ELR (cell line): ENCODE measurements at regions not wholly inside any gene's neighbourhood (a gene's known extent, or its start where the extent isn't known, plus 50 kb on each side); places are given as distances from the start of the nearest gene placed in this dataset.
A peak's percentile ranks its signal among the peaks of the same experiment; 100 is the strongest.

ENCODE experiments used
- DNase-seq: peaks from one replicate; pipeline ENCODE4 v3.0.0-alpha.2; 2015; ENCODE audit warnings: low read depth

DNA sequence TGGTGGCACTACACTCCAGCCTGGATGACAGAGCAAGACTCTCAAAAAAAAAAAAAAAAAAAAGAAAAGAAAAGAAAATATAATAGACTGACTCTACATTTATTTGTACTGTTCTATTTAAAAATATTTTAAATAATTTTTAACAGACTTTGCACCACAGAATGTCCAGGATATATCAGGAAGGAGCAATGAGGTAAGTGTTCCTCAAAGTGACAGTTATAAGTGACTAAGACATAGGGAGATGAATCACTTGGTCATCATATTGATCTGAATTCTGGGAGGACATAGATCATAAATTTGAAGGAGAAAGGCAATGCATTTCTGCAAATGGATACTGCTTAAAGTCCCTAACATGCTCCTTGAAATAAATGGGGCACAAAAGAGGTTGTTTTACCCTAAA is 221.5 kb downstream of the KCNC2 start:
- peak; percentile 11 for DNase-seq
